HG02885 (cell line): ENCODE measurements at regions not wholly inside any gene's neighbourhood (a gene's known extent, or its start where the extent isn't known, plus 50 kb on each side); places are given as distances from the start of the nearest gene placed in this dataset.

Experiments used
- ATAC-seq: cut with Tn5 transposase; IDR thresholded peaks from one replicate; pipeline ENCODE4 v1.9.1; 2021; ENCODE audit warnings: mild to moderate bottlenecking; ENCODE audit not compliant: unreplicated experiment, poor library complexity

- ATAC-seq: no peak
These were observed 1003.3 kb upstream of the NR2F2 start for GRCh38 chr15:95327183-95327525.

DNA sequence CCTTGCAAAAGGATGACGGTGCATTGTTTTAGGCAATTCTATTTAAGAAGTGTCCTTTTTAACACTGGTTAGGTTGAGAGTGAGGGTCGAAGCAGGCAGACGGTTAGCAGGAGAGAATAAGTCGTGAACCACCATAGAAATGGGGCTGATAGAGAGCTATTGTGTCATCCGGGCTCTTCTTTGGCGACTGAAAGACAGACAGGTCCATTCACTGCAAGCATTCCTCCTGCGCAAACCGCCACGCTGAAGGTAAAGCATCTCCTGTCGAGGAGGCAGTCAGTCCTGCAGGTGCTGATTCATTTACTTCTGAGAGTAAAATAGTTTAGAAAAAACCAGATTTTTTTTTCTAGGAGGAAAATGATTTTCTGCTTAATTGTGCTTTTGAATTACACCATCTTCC is 1002.8 kb upstream of the NR2F2 start:
- no peak for ATAC-seq

- no peak for ATAC-seq
These were observed 1001.9 kb upstream of the NR2F2 start for GRCh38 chr15:95328559-95328958.

- no peak for ATAC-seq
These were observed 1001.1 kb upstream of the NR2F2 start for GRCh38 chr15:95329362-95329761.

DNA sequence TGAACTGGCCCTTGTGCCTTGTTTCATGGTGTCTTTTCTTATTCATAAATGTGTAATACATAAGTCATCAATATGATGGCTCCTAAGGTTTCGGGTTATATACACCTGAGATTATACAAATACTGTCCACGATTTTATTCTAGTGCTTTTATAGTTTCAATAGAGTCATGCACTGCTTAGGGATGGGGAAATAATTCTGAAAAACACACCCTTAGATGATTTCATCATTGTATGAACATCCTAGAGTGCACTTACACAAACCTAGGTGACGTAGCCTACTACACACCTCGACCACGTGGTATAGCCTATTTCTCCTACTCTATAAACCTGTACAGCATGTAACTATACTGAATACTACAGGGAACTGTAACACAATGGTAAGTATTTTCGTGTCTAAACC is 988.8 kb upstream of the NR2F2 start:
- ATAC-seq: no peak

- ATAC-seq: no peak
These were observed 984.6 kb upstream of the NR2F2 start for GRCh38 chr15:95345867-95346266.

DNA sequence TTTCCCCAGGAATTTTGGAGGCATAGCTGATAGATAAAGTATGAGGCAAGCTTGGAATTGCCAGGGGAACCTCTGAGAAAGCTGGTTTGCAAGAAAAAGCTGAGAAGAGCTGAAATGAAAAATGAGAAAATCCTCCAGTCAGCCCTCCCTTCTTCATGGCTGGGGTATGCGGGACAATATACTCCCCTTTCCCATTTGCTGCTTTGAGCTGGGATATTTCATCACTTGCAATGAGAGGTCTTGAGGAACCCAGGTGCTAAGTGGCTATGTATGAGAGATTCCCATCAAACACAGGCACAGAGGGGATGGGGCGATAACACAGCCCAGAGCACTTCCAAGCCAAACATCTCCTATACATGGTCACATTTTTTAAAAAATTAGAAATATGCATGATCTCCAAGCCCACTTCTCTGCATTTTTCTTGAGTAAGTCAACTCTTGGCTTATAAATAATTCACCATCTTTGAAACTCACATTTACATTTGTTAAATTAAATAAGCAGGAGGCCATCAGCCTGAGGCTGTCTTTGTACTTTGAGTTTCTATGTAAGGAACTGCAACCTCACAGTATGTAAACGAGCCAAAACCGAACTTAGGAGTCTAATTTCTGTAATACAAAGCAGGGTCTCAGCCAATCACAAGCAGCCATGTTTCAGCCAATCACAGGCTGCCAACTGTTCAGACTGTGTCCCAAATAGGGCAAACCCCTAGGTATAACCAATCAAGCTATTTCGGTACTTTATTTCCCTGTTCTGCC is 983.6 kb upstream of the NR2F2 start:
- ATAC-seq: no peak

DNA sequence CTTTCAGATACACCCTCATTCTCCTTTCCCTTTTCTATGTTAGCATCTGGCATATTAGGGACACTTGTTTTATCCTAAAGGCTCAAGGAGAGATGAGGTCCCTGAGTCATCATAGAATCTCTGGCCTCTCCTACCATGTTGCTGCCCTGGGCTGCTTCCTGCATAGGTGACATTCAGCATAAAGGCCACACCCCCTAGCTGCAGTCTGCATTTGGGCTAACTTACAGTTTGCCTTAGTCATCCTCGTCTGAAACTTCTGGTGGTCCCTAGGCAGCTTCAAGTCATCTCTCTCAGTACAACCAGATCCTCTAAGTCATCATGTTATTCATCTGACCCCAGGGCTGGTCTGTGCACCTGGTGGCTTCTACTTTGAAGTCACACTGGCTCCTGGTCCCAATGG is 982.7 kb upstream of the NR2F2 start:
- ATAC-seq: no peak

DNA sequence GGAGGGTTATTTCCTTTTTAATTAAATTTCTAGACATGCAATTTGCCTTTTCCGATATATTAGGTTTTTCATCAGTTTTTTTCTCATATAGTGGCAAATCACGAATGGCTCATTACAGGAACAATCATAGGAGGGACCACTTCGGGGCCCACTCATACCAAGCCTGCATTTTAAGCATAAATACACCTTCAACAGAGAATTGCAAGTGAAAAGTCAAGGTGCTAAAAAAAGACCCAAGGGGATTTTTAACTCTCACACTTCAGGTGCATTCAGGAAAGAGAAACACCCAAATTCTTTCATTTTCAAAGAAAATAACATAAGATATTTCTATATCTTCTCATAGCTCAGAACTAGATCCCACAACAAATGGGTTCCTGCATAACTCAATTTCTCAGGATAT is 979.6 kb upstream of the NR2F2 start:
- ATAC-seq: no peak

- ATAC-seq: no peak
These were observed 977.8 kb upstream of the NR2F2 start for GRCh38 chr15:95352631-95353187.

GRCh38 chr15:95353512-95353911 is 977.0 kb upstream of the NR2F2 start:
- ATAC-seq: no peak

DNA sequence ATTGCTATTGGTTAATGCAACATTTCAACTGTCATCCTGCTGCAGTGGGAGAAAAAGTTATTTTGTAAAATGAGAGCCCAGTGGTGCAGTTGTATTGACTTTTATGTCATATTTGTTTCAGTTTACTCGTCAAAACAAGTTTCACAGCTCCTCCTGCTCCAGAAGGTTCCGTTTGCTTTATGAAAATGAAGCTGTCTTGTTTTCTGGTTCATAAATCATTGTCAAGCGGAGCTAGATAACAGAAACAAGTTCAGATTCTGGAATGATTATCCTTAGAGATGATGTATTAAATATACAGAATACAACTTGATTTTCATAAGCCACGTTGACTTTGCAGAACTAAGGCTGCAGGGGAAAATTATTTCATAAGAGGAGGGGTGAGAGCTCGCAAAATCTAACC is 970.5 kb upstream of the NR2F2 start:
- no peak for ATAC-seq

- ATAC-seq: no peak
These were observed 968.2 kb upstream of the NR2F2 start for GRCh38 chr15:95362306-95362705.

GRCh38 chr15:95363646-95364045 is 966.9 kb upstream of the NR2F2 start:
- no peak for ATAC-seq

GRCh38 chr15:95365511-95366107 is 964.9 kb upstream of the NR2F2 start:
- ATAC-seq: no peak

DNA sequence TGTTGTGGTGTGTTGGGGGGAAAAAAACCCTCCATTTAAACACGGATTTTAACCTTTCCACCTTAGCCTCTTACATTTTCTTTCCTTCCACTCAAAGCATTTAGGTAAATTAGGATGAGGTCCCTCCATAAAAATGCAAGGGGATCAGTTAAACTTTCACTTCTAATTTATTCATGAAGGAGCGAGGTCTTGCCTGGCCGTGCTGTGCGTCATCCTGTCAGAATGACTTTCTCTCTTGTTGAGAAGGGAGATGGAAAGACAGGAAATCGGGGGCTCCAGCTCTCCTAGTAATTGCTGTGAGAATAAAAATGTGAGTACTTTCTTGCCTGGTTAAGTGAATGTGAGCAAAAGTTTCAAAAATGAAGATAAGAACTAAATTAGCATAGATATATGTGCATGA is 962.3 kb upstream of the NR2F2 start:
- ATAC-seq: no peak

DNA sequence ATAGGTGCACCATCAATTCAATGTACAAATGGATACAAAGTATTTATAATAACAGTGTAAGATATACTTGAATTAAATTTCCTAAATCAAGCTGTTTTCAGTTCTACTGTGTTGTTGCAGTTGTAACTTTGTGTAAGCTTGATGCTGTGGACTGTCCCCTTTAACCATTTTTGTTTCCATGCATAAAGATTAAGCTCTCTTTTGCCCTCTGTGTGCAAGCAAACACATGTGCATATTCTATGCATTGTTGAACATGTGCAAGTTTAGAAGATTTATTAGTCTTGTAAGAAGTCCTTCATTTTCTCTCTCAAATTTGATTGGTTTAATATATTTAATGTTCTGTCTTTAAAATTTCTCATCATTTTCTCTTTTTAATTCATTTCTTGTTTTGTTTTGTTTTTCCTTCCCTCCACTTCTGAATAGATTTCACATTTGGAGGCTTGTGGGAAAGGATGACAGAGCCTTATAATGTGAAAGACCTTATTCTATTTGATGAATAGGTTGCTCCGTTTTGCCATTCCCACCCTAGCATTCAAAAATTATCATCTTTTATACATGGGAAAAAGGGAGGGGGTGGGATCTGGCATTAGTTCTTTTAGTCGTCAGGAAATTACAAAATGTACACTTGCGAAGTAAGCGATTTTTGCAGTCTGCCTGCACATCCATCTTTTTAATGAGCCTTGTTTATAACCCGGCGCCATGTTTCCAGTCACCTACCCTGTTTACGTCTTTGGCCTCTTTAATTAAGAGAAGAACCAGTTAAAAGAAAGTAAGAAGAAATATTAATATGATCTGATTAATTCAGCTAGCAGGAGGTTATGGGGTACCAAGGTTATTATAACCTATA is 961.5 kb upstream of the NR2F2 start:
- ATAC-seq: no peak

DNA sequence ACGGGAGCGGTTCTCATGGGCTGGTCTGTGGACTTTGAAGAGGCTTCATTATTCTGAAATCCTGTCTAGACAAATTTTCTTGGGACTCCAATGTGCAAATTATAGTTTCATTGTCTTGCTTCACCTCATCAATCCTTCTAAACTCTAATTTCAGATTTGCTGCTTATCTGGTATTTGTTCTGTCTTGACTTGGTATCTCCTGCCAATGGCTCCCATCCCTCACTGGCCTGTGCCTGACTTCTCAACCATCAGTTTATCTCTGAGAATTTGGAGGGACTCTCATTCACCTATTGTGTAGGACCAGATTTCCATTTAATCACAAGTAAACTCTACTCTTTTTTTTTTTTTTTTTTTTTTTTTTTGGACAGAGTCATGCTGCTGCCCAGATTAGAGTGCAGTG is 960.2 kb upstream of the NR2F2 start:
- no peak for ATAC-seq

DNA sequence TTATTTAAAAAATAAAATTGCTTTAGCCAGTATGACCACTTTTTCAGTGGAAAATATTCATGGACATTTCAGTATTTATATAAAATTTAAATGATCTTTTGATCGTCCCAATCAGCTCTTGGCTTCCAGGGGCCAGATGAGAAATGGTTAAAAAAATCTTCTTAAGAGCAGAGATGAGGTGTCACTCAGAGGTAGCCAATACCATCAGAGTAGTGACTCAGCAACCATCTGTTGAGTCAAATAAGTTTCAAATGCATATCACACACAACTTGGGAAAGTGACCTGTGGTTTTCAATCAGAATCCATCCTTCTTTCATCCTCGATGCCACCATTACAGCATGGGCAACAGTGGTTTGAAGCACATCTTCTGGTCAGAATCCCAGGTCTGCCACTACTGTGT is 958.8 kb upstream of the NR2F2 start:
- ATAC-seq: no peak

DNA sequence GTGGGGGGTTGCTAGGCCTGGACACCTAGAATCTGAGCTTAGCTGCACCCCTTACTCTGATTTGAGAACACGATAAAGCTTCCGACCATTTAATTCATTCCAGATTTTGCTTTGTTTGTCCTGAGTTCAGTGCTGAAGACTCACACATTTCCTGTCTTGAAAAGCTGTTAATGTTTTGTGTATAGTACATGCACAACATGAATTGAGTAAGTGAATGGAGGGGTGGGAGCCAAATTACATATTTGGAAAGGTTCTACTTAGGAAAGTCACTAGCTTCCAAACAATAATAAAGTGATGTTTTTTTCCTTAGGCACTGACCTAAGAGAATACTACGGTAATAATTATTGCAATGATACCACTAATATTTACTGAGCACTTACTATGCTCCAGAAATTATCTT is 955.2 kb upstream of the NR2F2 start:
- no peak for ATAC-seq

GRCh38 chr15:95377258-95377852 is 953.1 kb upstream of the NR2F2 start:
- ATAC-seq: no peak
